Right cardiac atrium (tissue), 5 donors: ENCODE measurements at regions not wholly inside any gene's neighbourhood (a gene's known extent, or its start where the extent isn't known, plus 50 kb on each side); places are given as distances from the start of the nearest gene placed in this dataset.

Source experiments
- ATAC-seq, 2 donors: fragments of 200-7000 bp; cut with Tn5 transposase; one replicate each; pipeline versions ENCODE4 v1.8.0 to v1.9.1; 2020; ENCODE audit warnings: moderate library complexity in 2 of 2, mild to moderate bottlenecking in 1 of 2
- DNase-seq, 3 donors: peaks; one replicate each; pipeline ENCODE4 v3.0.0-alpha.2; 2020
- H3K27ac ChIP-seq: one replicate; pipeline ENCODE4 v1.5.1; 2013; ENCODE audit warnings: mild to moderate bottlenecking, low read length, control low read depth, moderate library complexity
- H3K27me3 ChIP-seq: one replicate; pipeline ENCODE4 v1.6.1; 2013; ENCODE audit not compliant: control insufficient read depth, insufficient read depth
- H3K4me1 ChIP-seq: one replicate; pipeline ENCODE4 v1.6.1; 2013; ENCODE audit warnings: low read length; ENCODE audit not compliant: control insufficient read depth, insufficient read depth
- H3K4me3 ChIP-seq: one replicate; pipeline ENCODE4 v1.5.1; 2013; ENCODE audit warnings: low read length, control low read depth
- H3K9me3 ChIP-seq: one replicate; pipeline ENCODE4 v1.6.1; 2013; ENCODE audit warnings: low read length; ENCODE audit not compliant: control insufficient read depth
- WGBS: extraction: QIAGEN DNeasy Blood & Tissue Kit; methylation state at CpG from one replicate; pipeline ENCODE4 v1.1.7; 2013; 5-methylcytosine and 5-hydroxymethylcytosine counted together
- intact Hi-C, 4 donors: fragments of 100-400 bp; cut with DNase I; formaldehyde crosslinking; loops; one replicate each; pipeline versions ENCODE4 v1.11.0 to v1.14.0; 2022 to 2023
- donor health status: healthy with polysubstance abuse.
- donor health status: DM: no; HTN: yes; CAD: no.
- donor health status: DM: no; HTN: no; CAD: no.
- donor health status: DM: no; HTN: yes; CAD: no; lungs with severe emphysema.
- donor health status: DM: yes; HTN: yes; CAD: no.

- WGBS = 40% methylated on average over 2 of the region's 2 CpGs
- Histone ChIP-seq H3K4me3 (no peak overlapping the region), H3K27ac (no peak overlapping the region), H3K9me3 (no peaks in the 10 kb centered on the region), H3K27me3 (no peaks in the 10 kb centered on the region), H3K4me1 (no peaks in the 10 kb centered on the region)
- ATAC-seq = peak in 1 of 2 donors; percentile 50
- no peak for DNase-seq
- intact Hi-C loops = no loop called here
Observed at GRCh38 chr13:33740134-33740538, 77.8 kb upstream of the RFC3 start.

- WGBS = 92% methylated on average over 4 of the region's 4 CpGs
- ATAC-seq = no peak
- no peaks in the 10 kb centered on the region for H3K27me3 ChIP-seq
- H3K9me3 ChIP-seq = no peaks in the 10 kb centered on the region
- no peak for DNase-seq
- H3K4me3 ChIP-seq = no peak overlapping the region
- intact Hi-C loops = no loop called here
- H3K27ac ChIP-seq = no peak overlapping the region
- no peaks in the 10 kb centered on the region for H3K4me1 ChIP-seq
Observed at GRCh38 chr13:33742321-33742720, 75.6 kb upstream of the RFC3 start.

GRCh38 chr13:33743438-33744368, 74.2 kb upstream of the RFC3 start:
- 74% methylated on average over 6 of the region's 6 CpGs for WGBS
- no peaks in the 10 kb centered on the region for H3K9me3 ChIP-seq
- H3K4me1 ChIP-seq = no peaks in the 10 kb centered on the region
- H3K27ac ChIP-seq = no peak overlapping the region
- ATAC-seq (no peak), DNase-seq (no peak)
- intact Hi-C loops = no loop called here
- H3K27me3 ChIP-seq = no peaks in the 10 kb centered on the region
- no peak overlapping the region for H3K4me3 ChIP-seq

- intact Hi-C loops = no loop called here
- Histone ChIP-seq H3K4me1 (no peaks in the 10 kb centered on the region), H3K9me3 (no peaks in the 10 kb centered on the region), H3K4me3 (no peak overlapping the region), H3K27ac (no peak overlapping the region), H3K27me3 (no peaks in the 10 kb centered on the region)
- DNase-seq = peak in 1 of 3 donors; percentile 55
- WGBS = 53% methylated on average over 3 of the region's 3 CpGs
- ATAC-seq = peak in 1 of 2 donors; percentile 54
Observed at GRCh38 chr13:33744589-33745369, 73.2 kb upstream of the RFC3 start.

- Histone ChIP-seq H3K4me1 (no peaks in the 10 kb centered on the region), H3K27me3 (no peaks in the 10 kb centered on the region), H3K27ac (no peak overlapping the region), H3K4me3 (no peak overlapping the region), H3K9me3 (no peaks in the 10 kb centered on the region)
- ATAC-seq (no peak), DNase-seq (no peak)
- WGBS = 83% methylated on average over 7 of the region's 7 CpGs
- intact Hi-C loops = no loop called here
Observed at GRCh38 chr13:33745370-33746324, 72.3 kb upstream of the RFC3 start.

- Histone ChIP-seq H3K9me3 (no peaks in the 10 kb centered on the region), H3K27me3 (no peaks in the 10 kb centered on the region), H3K4me3 (no peak overlapping the region), H3K27ac (no peak overlapping the region), H3K4me1 (no peaks in the 10 kb centered on the region)
- ATAC-seq (no peak), DNase-seq (no peak)
- WGBS = 96% methylated on average over 2 of the region's 2 CpGs
- intact Hi-C loops = no loop called here
Observed at GRCh38 chr13:33746867-33747266, 71.1 kb upstream of the RFC3 start.

- no peak for ATAC-seq
- H3K27me3 ChIP-seq = no peaks in the 10 kb centered on the region
- H3K4me1 ChIP-seq = no peaks in the 10 kb centered on the region
- no peaks in the 10 kb centered on the region for H3K9me3 ChIP-seq
- 58% methylated on average over 2 of the region's 2 CpGs for WGBS
- intact Hi-C loops = no loop called here
- DNase-seq = no peak
- no peak overlapping the region for H3K4me3 ChIP-seq
- H3K27ac ChIP-seq = no peak overlapping the region
Observed at GRCh38 chr13:33751151-33751550, 66.8 kb upstream of the RFC3 start.

- intact Hi-C loops = no loop called here
- no peak overlapping the region for H3K4me3 ChIP-seq
- no peak for ATAC-seq
Observed at GRCh38 chr13:33752094-33752493, 65.9 kb upstream of the RFC3 start.

GRCh38 chr13:33752597-33752996, 65.4 kb upstream of the RFC3 start:
- H3K27ac ChIP-seq = no peak overlapping the region
- no peaks in the 10 kb centered on the region for H3K4me1 ChIP-seq
- DNase-seq (no peak), ATAC-seq (no peak)
- H3K27me3 ChIP-seq = no peaks in the 10 kb centered on the region
- 89% methylated on average over 6 of the region's 6 CpGs for WGBS
- no peaks in the 10 kb centered on the region for H3K9me3 ChIP-seq
- H3K4me3 ChIP-seq = no peak overlapping the region
- intact Hi-C loops = no loop called here

More at GRCh38 chr13:33752094-33752493, 65.9 kb upstream of the RFC3 start:
- Histone ChIP-seq H3K9me3 (no peaks in the 10 kb centered on the region), H3K27me3 (no peaks in the 10 kb centered on the region), H3K27ac (no peak overlapping the region), H3K4me1 (no peaks in the 10 kb centered on the region)
- no peak for DNase-seq

- H3K27me3 ChIP-seq = no peaks in the 10 kb centered on the region
- H3K27ac ChIP-seq = no peak overlapping the region
- no peak for DNase-seq
- intact Hi-C loops = no loop called here
- no peaks in the 10 kb centered on the region for H3K4me1 ChIP-seq
- no peaks in the 10 kb centered on the region for H3K9me3 ChIP-seq
- WGBS = 87% methylated on average over 3 of the region's 3 CpGs
- H3K4me3 ChIP-seq = no peak overlapping the region
- no peak for ATAC-seq
Observed at GRCh38 chr13:33756929-33757328, 61.0 kb upstream of the RFC3 start.
